ENCODE measurements at regions not wholly inside any gene's neighbourhood (a gene's known extent, or its start where the extent isn't known, plus 50 kb on each side); places are given as distances from the start of the nearest gene placed in this dataset.

DNA sequence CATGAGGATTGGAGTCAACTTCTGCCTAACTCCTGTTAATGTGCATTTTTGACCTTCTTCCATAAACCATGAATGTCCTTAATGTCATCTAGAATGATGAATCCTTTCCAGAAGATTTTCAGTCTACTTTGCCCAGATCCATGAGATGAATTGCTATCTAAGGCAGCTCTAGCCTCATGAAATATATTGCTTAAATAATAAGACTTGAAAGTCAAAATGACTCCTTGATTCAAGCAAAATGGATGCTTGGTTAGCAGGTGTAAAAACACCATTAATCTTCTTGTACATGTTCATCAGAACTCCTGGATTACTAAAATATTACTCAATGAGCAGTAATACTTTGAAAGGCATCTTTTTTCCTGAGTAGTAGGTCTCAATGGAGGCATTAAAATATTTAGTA is 238.5 kb upstream of the ZC3H12C start:
- Histone ChIP-seq H3K9ac (ENCODE audit: insufficient read depth, low read depth, low read length) (no peak overlapping the region), H3K79me2 (ENCODE audit: insufficient read depth, low read length) (no peaks in the 10 kb centered on the region), H3K36me3 (replicated peaks in 1 of 2; ENCODE audit: control insufficient read depth in 1 of 2, insufficient read depth in 2 of 2, low read length in 2 of 2) (no peaks in the 10 kb centered on the region), H2AFZ (ENCODE audit: low read length) (no peak overlapping the region), H3K4me1 (ENCODE audit: insufficient read depth, low read length) (no peaks in the 10 kb centered on the region), H3K4me2 (ENCODE audit: low read depth, low read length) (no peak overlapping the region), H3K27me3 (ENCODE audit: control insufficient read depth in 1 of 2, insufficient read depth in 2 of 2, low read length in 2 of 2) (no peaks in the 10 kb centered on the region), H3K27ac (ENCODE audit: extremely low read length, insufficient read depth, low read length) (no peak overlapping the region), H3K4me3 (replicated peaks in 1 of 3; ENCODE audit: insufficient read depth in 1 of 3, low read depth in 2 of 3, low read length in 3 of 3) (no peak overlapping the region), H4K20me1 (ENCODE audit: insufficient read depth, low read length) (no peaks in the 10 kb centered on the region), H3K9me3 (ENCODE audit: low read length) (no peaks in the 10 kb centered on the region)
- FAIRE-seq (no peak), ATAC-seq (no peak), DNase-seq (ENCODE audit: low spot score) (no peak)
- intact Hi-C loops (cut with micrococcal nuclease; ENCODE audit: unreplicated experiment) = no loop called here
- CTCF ChIA-PET (ENCODE audit: low intra/inter-chr PET ratio, low total read pairs) = no interaction called here
- POLR2A ChIA-PET = no interaction called here
- BruUV-seq (replicated peaks) = no TSS peak
- no peak for TF ChIP-seq NAIF1 (CRISPR knock-in tag; IDR thresholded peaks at IDR 0.05; ENCODE audit: borderline replicate concordance)
- no peak for TF ChIP-seq HOXD1 (CRISPR knock-in tag; IDR thresholded peaks at IDR 0.05)
- TF ChIP-seq HOXA3 (CRISPR knock-in tag; IDR thresholded peaks at IDR 0.05) = no peak
- TF ChIP-seq ZBTB25 (CRISPR knock-in tag; IDR thresholded peaks at IDR 0.05) = no peak
- no peak for TF ChIP-seq PRMT3 (CRISPR knock-in tag; IDR thresholded peaks at IDR 0.05; ENCODE audit: borderline replicate concordance, low read depth)
- no peak for TF ChIP-seq FOXK1 (CRISPR knock-in tag; IDR thresholded peaks at IDR 0.05; ENCODE audit: borderline replicate concordance, low read depth)
- TF ChIP-seq, protein P1, sequence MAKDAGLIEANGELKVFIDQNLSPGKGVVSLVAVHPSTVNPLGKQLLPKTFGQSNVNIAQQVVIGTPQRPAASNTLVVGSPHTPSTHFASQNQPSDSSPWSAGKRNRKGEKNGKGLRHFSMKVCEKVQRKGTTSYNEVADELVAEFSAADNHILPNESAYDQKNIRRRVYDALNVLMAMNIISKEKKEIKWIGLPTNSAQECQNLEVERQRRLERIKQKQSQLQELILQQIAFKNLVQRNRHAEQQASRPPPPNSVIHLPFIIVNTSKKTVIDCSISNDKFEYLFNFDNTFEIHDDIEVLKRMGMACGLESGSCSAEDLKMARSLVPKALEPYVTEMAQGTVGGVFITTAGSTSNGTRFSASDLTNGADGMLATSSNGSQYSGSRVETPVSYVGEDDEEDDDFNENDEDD (CRISPR knock-in tag; IDR thresholded peaks at IDR 0.05; ENCODE audit: borderline replicate concordance) = no peak
- TF ChIP-seq ZNF569 (CRISPR knock-in tag; IDR thresholded peaks at IDR 0.05; ENCODE audit: borderline replicate concordance) = no peak
- TF ChIP-seq ZNF841 (CRISPR knock-in tag; IDR thresholded peaks at IDR 0.05; ENCODE audit: borderline replicate concordance) = no peak
- no peak for TF ChIP-seq JUND (CRISPR knock-in tag; IDR thresholded peaks at IDR 0.05)
- no peak for TF ChIP-seq PLRG1 (conservative IDR thresholded peaks at IDR 0.05)
- no peak for TF ChIP-seq FOSL2 (CRISPR knock-in tag; IDR thresholded peaks at IDR 0.05)
- no peak for TF ChIP-seq EHMT2 (IDR thresholded peaks at IDR 0.05; ENCODE audit: borderline replicate concordance, low read depth, low read length)
- TF ChIP-seq CEBPZ (IDR thresholded peaks at IDR 0.05; ENCODE audit: low read length) = no peak
- no peak for TF ChIP-seq KAT2B (IDR thresholded peaks at IDR 0.05; ENCODE audit: borderline replicate concordance, low read depth, low read length)
- TF ChIP-seq ATRX (CRISPR knock-in tag; IDR thresholded peaks at IDR 0.05; ENCODE audit: borderline replicate concordance) = no peak
- TF ChIP-seq, protein P2, sequence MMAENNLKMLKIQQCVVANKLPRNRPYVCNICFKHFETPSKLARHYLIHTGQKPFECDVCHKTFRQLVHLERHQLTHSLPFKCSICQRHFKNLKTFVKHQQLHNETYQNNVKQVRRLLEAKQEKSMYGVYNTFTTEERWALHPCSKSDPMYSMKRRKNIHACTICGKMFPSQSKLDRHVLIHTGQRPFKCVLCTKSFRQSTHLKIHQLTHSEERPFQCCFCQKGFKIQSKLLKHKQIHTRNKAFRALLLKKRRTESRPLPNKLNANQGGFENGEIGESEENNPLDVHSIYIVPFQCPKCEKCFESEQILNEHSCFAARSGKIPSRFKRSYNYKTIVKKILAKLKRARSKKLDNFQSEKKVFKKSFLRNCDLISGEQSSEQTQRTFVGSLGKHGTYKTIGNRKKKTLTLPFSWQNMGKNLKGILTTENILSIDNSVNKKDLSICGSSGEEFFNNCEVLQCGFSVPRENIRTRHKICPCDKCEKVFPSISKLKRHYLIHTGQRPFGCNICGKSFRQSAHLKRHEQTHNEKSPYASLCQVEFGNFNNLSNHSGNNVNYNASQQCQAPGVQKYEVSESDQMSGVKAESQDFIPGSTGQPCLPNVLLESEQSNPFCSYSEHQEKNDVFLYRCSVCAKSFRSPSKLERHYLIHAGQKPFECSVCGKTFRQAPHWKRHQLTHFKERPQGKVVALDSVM (CRISPR knock-in tag; IDR thresholded peaks at IDR 0.05) = no peak
- in situ Hi-C loops (cut with HindIII; ENCODE audit: extremely low pct_ligation_motif_present, low pct_unique_long_range_greater_than_20kb) = no loop called here

All from HepG2 (cell line).